Activated naive CD4-positive, alpha-beta T cell (primary cell): ENCODE measurements at regions not wholly inside any gene's neighbourhood (a gene's known extent, or its start where the extent isn't known, plus 50 kb on each side); places are given as distances from the start of the nearest gene placed in this dataset.

Source experiments
- DNase-seq, 4 experiments: peaks; one replicate each; lab custom pipeline; 2025; lab: John Stamatoyannopoulos, UW

- DNase-seq: no peak
Observed at GRCh38 chr4:123841447-123842121, 445.0 kb downstream of the SPRY1 start.

- no peak for DNase-seq
Observed at GRCh38 chr4:123843137-123843536, 446.5 kb downstream of the SPRY1 start.

- DNase-seq: no peak
Observed at GRCh38 chr4:123844374-123844773, 447.8 kb downstream of the SPRY1 start.

- no peak for DNase-seq
Observed at GRCh38 chr4:123846092-123846491, 449.5 kb downstream of the SPRY1 start.

GRCh38 chr4:123846561-123846960 is 450.0 kb downstream of the SPRY1 start:
- no peak for DNase-seq

- DNase-seq: no peak
Observed at GRCh38 chr4:123848606-123849005, 452.0 kb downstream of the SPRY1 start.

GRCh38 chr4:123849495-123849894 is 452.9 kb downstream of the SPRY1 start:
- no peak for DNase-seq

GRCh38 chr4:123851521-123851920 is 454.9 kb downstream of the SPRY1 start:
- DNase-seq: no peak

- no peak for DNase-seq
Observed at GRCh38 chr4:123853651-123854050, 457.1 kb downstream of the SPRY1 start.

GRCh38 chr4:123856689-123857545 is 460.3 kb downstream of the SPRY1 start:
- DNase-seq: no peak

GRCh38 chr4:123858465-123858864 is 461.9 kb downstream of the SPRY1 start:
- no peak for DNase-seq

- no peak for DNase-seq
Observed at GRCh38 chr4:123862812-123863211, 466.2 kb downstream of the SPRY1 start.

GRCh38 chr4:123866796-123867195 is 470.2 kb downstream of the SPRY1 start:
- no peak for DNase-seq

- no peak for DNase-seq
Observed at GRCh38 chr4:123867910-123868587, 471.5 kb downstream of the SPRY1 start.

- DNase-seq: no peak
Observed at GRCh38 chr4:123869286-123870215, 473.0 kb downstream of the SPRY1 start.

- DNase-seq: no peak
Observed at GRCh38 chr4:123870216-123870876, 473.8 kb downstream of the SPRY1 start.

- DNase-seq: no peak
Observed at GRCh38 chr4:123871341-123871740, 474.7 kb downstream of the SPRY1 start.

GRCh38 chr4:123874063-123874462 is 477.5 kb downstream of the SPRY1 start:
- no peak for DNase-seq

- no peak for DNase-seq
Observed at GRCh38 chr4:123876143-123876542, 479.5 kb downstream of the SPRY1 start.

- no peak for DNase-seq
Observed at GRCh38 chr4:123876671-123877101, 480.1 kb downstream of the SPRY1 start.

GRCh38 chr4:123877551-123877950 is 481.0 kb downstream of the SPRY1 start:
- DNase-seq: no peak
